Breast epithelium (tissue), 3 donors: ENCODE measurements at regions not wholly inside any gene's neighbourhood (a gene's known extent, or its start where the extent isn't known, plus 50 kb on each side); places are given as distances from the start of the nearest gene placed in this dataset.

Source experiments
- CTCF ChIP-seq, 3 donors: fragments of 450-650 bp; IDR thresholded peaks; one replicate each; pipeline ENCODE4 v1.5.1; 2016 to 2017; ENCODE audit warnings: antibody characterized with exemption in 3 of 3, mild to moderate bottlenecking in 3 of 3, moderate library complexity in 3 of 3
- POLR2A ChIP-seq: fragments of 450-650 bp; IDR thresholded peaks from one replicate; pipeline ENCODE4 v1.6.1; 2016; ENCODE audit warnings: antibody characterized with exemption, mild to moderate bottlenecking, moderate library complexity
- POLR2AphosphoS5 ChIP-seq, 3 donors: sonication (generic); formaldehyde crosslinking; IDR thresholded peaks; one replicate each; pipeline ENCODE4 v1.6.1; 2017; ENCODE audit warnings: antibody characterized with exemption in 3 of 3

DNA sequence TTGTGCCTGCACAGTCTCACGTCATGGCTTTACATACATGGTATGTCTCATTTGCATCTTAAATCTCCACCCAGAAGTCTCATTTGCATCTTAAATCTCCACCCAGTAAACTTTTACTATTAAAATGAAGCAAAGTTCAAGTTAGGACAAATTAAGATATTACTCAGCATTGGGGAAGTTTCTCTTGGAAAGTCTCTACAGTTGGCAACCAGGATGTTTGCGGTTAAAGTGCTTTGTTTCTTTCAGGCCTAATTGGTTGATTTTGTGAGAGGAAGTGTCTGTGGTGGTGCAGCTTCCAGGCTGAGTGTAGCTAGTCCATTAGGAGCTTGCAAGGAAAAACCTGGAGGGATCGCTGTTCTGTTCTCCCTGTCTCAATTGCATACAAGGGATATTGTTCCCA, 1373.3 kb upstream of the GOT2 start:
- TF ChIP-seq CTCF (IDR thresholded peaks at IDR 0.05) (no peak), POLR2AphosphoS5 (IDR thresholded peaks at IDR 0.05) (no peak), POLR2A (no peak)
